Prostate gland (tissue), 2 donors: ENCODE measurements at regions not wholly inside any gene's neighbourhood (a gene's known extent, or its start where the extent isn't known, plus 50 kb on each side); places are given as distances from the start of the nearest gene placed in this dataset.

Experiments used
- DNase-seq: peaks from one replicate; pipeline ENCODE4 v3.0.0-alpha.2; 2019; ENCODE audit warnings: low spot score
- H3K27ac ChIP-seq, 2 donors: fragments of 200-600 bp; sonication (generic); 2 replicates each; pipeline ENCODE4 v1.5.1; 2017 to 2019
- H3K27me3 ChIP-seq: fragments of 200-600 bp; sonication (generic); replicated peaks from 2 replicates; pipeline ENCODE4 v1.5.1; 2019; ENCODE audit not compliant: insufficient read depth
- H3K36me3 ChIP-seq, 2 donors: fragments of 200-600 bp; sonication (generic); 1 replicate in 1 of 2; 2 replicates in 1 of 2; pipeline versions ENCODE4 v1.5.1 to v1.8.1; 2017 to 2019
- H3K4me1 ChIP-seq: fragments of 200-600 bp; sonication (generic); replicated peaks from 2 replicates; pipeline ENCODE4 v1.5.1; 2019
- H3K4me3 ChIP-seq, 2 donors: fragments of 200-600 bp; sonication (generic); 2 replicates each; pipeline ENCODE4 v1.5.1; 2017 to 2019
- H3K9me3 ChIP-seq: fragments of 200-600 bp; sonication (generic); 2 replicates; pipeline ENCODE4 v1.5.1; 2017
- CTCF ChIP-seq, 4 experiments: fragments of 200-600 bp in 2 of 4; fragments of 450-650 bp in 2 of 4; sonication (generic) in 2 of 4; IDR thresholded peaks; 1 replicate in 3 of 4; 2 replicates in 1 of 4; pipeline ENCODE4 v1.5.1; 2016 to 2019; ENCODE audit warnings: antibody characterized with exemption in 4 of 4, mild to moderate bottlenecking in 2 of 4, moderate library complexity in 2 of 4
- POLR2A ChIP-seq: fragments of 450-650 bp; IDR thresholded peaks from one replicate; pipeline ENCODE4 v1.6.1; 2016; ENCODE audit warnings: antibody characterized with exemption, mild to moderate bottlenecking
- POLR2AphosphoS5 ChIP-seq: sonication (generic); formaldehyde crosslinking; IDR thresholded peaks from one replicate; pipeline ENCODE4 v1.6.1; 2017; ENCODE audit warnings: antibody characterized with exemption
- WGBS: methylation state at CpG from one replicate; pipeline ENCODE4 v1.1.5; 2018; 5-methylcytosine and 5-hydroxymethylcytosine counted together
- intact Hi-C: fragments of 100-400 bp; cut with DNase I; formaldehyde crosslinking; loops from one replicate; pipeline ENCODE4 v1.14.2; 2022

- WGBS = 61% methylated on average over 8 of the region's 8 CpGs
- H3K9me3 ChIP-seq = no peaks in the 10 kb centered on the region
- no peak overlapping the region for H3K4me3 ChIP-seq
- TF ChIP-seq POLR2AphosphoS5 = no peak
- no peak for TF ChIP-seq CTCF (IDR thresholded peaks at IDR 0.05)
- no peak for TF ChIP-seq POLR2A
- H3K27ac ChIP-seq = no peak overlapping the region
- no peak for DNase-seq
- H3K4me1 ChIP-seq = no peaks in the 10 kb centered on the region
- H3K27me3 ChIP-seq = no peaks in the 10 kb centered on the region
- H3K36me3 ChIP-seq = no peaks in the 10 kb centered on the region
- intact Hi-C loops = no loop called here
Measured at GRCh38 chr21:35457097-35457804, 408.1 kb upstream of the RUNX1 start.

GRCh38 chr21:35451276-35451675 is 402.2 kb upstream of the RUNX1 start:
- Histone ChIP-seq H3K27ac (no peak overlapping the region), H3K9me3 (no peaks in the 10 kb centered on the region), H3K36me3 (no peaks in the 10 kb centered on the region), H3K27me3 (no peaks in the 10 kb centered on the region), H3K4me1 (no peaks in the 10 kb centered on the region), H3K4me3 (no peak overlapping the region)
- TF ChIP-seq POLR2A (no peak), POLR2AphosphoS5 (no peak), CTCF (IDR thresholded peaks at IDR 0.05) (no peak)
- DNase-seq = no peak
- intact Hi-C loops = no loop called here
- WGBS = 92% methylated on average over 1 of the region's 1 CpG

- 95% methylated on average over 4 of the region's 4 CpGs for WGBS
- Histone ChIP-seq H3K4me3 (no peak overlapping the region), H3K36me3 (no peaks in the 10 kb centered on the region), H3K9me3 (no peaks in the 10 kb centered on the region), H3K4me1 (no peaks in the 10 kb centered on the region), H3K27ac (no peak overlapping the region), H3K27me3 (no peaks in the 10 kb centered on the region)
- DNase-seq = no peak
- TF ChIP-seq POLR2A = no peak
- no peak for TF ChIP-seq POLR2AphosphoS5
- no peak for TF ChIP-seq CTCF (IDR thresholded peaks at IDR 0.05)
- intact Hi-C loops = no loop called here
Measured at GRCh38 chr21:35450830-35451229, 401.7 kb upstream of the RUNX1 start.

GRCh38 chr21:35449846-35450245 is 400.7 kb upstream of the RUNX1 start:
- no peaks in the 10 kb centered on the region for H3K9me3 ChIP-seq
- H3K4me3 ChIP-seq = no peak overlapping the region
- no peaks in the 10 kb centered on the region for H3K4me1 ChIP-seq
- intact Hi-C loops = no loop called here
- no peak overlapping the region for H3K27ac ChIP-seq
- H3K27me3 ChIP-seq = no peaks in the 10 kb centered on the region
- DNase-seq = no peak
- no peaks in the 10 kb centered on the region for H3K36me3 ChIP-seq
- WGBS = 90% methylated on average over 10 of the region's 10 CpGs
- TF ChIP-seq POLR2A (no peak), CTCF (IDR thresholded peaks at IDR 0.05) (no peak), POLR2AphosphoS5 (no peak)

- Histone ChIP-seq H3K4me3 (no peak overlapping the region), H3K36me3 (no peaks in the 10 kb centered on the region), H3K4me1 (no peaks in the 10 kb centered on the region), H3K9me3 (no peaks in the 10 kb centered on the region), H3K27me3 (no peaks in the 10 kb centered on the region), H3K27ac (no peak overlapping the region)
- intact Hi-C loops = no loop called here
- no peak for TF ChIP-seq POLR2A
- no peak for TF ChIP-seq CTCF (IDR thresholded peaks at IDR 0.05)
- no peak for TF ChIP-seq POLR2AphosphoS5
- no peak for DNase-seq
- 84% methylated on average over 3 of the region's 3 CpGs for WGBS
Measured at GRCh38 chr21:35448876-35449599, 399.9 kb upstream of the RUNX1 start.
